Smooth muscle cell (in vitro differentiated cells): ENCODE measurements at regions not wholly inside any gene's neighbourhood (a gene's known extent, or its start where the extent isn't known, plus 50 kb on each side); places are given as distances from the start of the nearest gene placed in this dataset.
"Not testable (repeated sequence)": the region's sequence is repeated elsewhere in the genome, so short reads cannot be mapped to it uniquely, and the experiment has no call there.

ENCODE experiments used
- DNase-seq: peaks from one replicate; lab custom pipeline; 2025; ENCODE audit not compliant: unreplicated experiment; lab: John Stamatoyannopoulos, UW
- H2AFZ ChIP-seq: fragments of 200-600 bp; sonication (generic); 2 replicates; pipeline ENCODE4 v1.6.0; 2016; ENCODE audit warnings: antibody characterized with exemption, low read depth, mild to moderate bottlenecking
- H3F3A ChIP-seq: fragments of 200-600 bp; sonication (generic); 2 replicates; pipeline ENCODE4 v1.6.0; 2017; ENCODE audit warnings: antibody characterized with exemption, low read depth
- H3K27ac ChIP-seq: fragments of 200-600 bp; sonication (generic); 2 replicates; pipeline ENCODE4 v1.5.1; 2016; ENCODE audit warnings: low read depth, mild to moderate bottlenecking
- H3K27me3 ChIP-seq: fragments of 200-600 bp; sonication (generic); 2 replicates; pipeline ENCODE4 v1.6.1; 2016; ENCODE audit warnings: low read depth, mild to moderate bottlenecking
- H3K36me3 ChIP-seq: fragments of 200-600 bp; sonication (generic); 2 replicates; pipeline ENCODE4 v1.5.1; 2016; ENCODE audit warnings: low read depth
- H3K4me1 ChIP-seq: fragments of 200-600 bp; sonication (generic); 2 replicates; pipeline ENCODE4 v1.5.1; 2016; ENCODE audit warnings: low read depth
- H3K4me2 ChIP-seq: fragments of 200-600 bp; sonication (generic); 2 replicates; pipeline ENCODE4 v1.6.0; 2016; ENCODE audit warnings: mild to moderate bottlenecking
- H3K4me3 ChIP-seq: fragments of 200-600 bp; sonication (generic); 2 replicates; pipeline ENCODE4 v1.5.1; 2016; ENCODE audit warnings: mild to moderate bottlenecking
- H3K79me2 ChIP-seq: fragments of 200-600 bp; sonication (generic); 2 replicates; pipeline ENCODE4 v1.6.0; 2016; ENCODE audit warnings: low read depth, mild to moderate bottlenecking
- H3K9ac ChIP-seq: fragments of 200-600 bp; sonication (generic); 2 replicates; pipeline ENCODE4 v1.6.0; 2016; ENCODE audit warnings: low read depth
- H3K9me3 ChIP-seq: fragments of 200-600 bp; sonication (generic); replicated peaks from 2 replicates; pipeline ENCODE4 v1.5.1; 2016; ENCODE audit warnings: low read depth
- H4K20me1 ChIP-seq: fragments of 200-600 bp; sonication (generic); 2 replicates; pipeline ENCODE4 v1.6.0; 2016; ENCODE audit warnings: low read depth
- WGBS: methylation state at CpG from one replicate; pipeline ENCODE4 v1.1.7; 2016; ENCODE audit warnings: low lambda C conversion rate; 5-methylcytosine and 5-hydroxymethylcytosine counted together
- TF ChIP-seq, protein P1 (sequence below): fragments of 200-600 bp; sonication (generic); IDR thresholded peaks from 2 replicates; pipeline ENCODE4 v1.5.1; 2017; ENCODE audit warnings: borderline replicate concordance, mild to moderate bottlenecking, antibody characterized with exemption; ENCODE audit not compliant: insufficient read depth, poor library complexity, severe bottlenecking

DNA sequence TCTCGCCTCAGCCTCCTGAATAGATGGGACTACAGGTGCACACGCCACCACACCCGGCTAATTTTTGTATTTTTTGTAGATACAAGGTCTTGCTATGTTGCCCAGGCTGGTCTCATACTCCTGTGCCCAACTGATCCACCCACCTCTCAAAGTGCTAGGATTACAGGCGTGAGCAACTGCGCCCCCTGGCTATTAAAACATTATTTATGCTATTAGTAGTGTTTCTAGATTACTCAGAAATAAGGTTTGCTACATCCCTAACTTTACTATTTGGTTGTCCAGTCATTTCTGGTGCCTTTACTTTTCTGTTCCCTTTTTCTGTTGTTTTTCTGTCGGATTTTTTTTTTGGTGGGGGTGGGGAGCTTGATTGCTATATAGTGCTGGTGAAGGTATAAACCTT is 393.6 kb upstream of the TPM1 start:
- Histone ChIP-seq H2AFZ (no peak overlapping the region), H4K20me1 (no peaks in the 10 kb centered on the region), H3K4me3 (no peak overlapping the region), H3K9ac (no peak overlapping the region), H3F3A (no peaks in the 10 kb centered on the region), H3K9me3 (no peaks in the 10 kb centered on the region), H3K27ac (no peak overlapping the region), H3K36me3 (no peaks in the 10 kb centered on the region), H3K4me2 (no peak overlapping the region), H3K79me2 (no peaks in the 10 kb centered on the region), H3K27me3 (no peaks in the 10 kb centered on the region), H3K4me1 (peaks cover 4% of the 10 kb centered on the region)
- TF ChIP-seq, protein P1, sequence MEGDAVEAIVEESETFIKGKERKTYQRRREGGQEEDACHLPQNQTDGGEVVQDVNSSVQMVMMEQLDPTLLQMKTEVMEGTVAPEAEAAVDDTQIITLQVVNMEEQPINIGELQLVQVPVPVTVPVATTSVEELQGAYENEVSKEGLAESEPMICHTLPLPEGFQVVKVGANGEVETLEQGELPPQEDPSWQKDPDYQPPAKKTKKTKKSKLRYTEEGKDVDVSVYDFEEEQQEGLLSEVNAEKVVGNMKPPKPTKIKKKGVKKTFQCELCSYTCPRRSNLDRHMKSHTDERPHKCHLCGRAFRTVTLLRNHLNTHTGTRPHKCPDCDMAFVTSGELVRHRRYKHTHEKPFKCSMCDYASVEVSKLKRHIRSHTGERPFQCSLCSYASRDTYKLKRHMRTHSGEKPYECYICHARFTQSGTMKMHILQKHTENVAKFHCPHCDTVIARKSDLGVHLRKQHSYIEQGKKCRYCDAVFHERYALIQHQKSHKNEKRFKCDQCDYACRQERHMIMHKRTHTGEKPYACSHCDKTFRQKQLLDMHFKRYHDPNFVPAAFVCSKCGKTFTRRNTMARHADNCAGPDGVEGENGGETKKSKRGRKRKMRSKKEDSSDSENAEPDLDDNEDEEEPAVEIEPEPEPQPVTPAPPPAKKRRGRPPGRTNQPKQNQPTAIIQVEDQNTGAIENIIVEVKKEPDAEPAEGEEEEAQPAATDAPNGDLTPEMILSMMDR: peak; percentile 12
- no peak for DNase-seq
- 94% methylated on average over 6 of the region's 6 CpGs for WGBS

DNA sequence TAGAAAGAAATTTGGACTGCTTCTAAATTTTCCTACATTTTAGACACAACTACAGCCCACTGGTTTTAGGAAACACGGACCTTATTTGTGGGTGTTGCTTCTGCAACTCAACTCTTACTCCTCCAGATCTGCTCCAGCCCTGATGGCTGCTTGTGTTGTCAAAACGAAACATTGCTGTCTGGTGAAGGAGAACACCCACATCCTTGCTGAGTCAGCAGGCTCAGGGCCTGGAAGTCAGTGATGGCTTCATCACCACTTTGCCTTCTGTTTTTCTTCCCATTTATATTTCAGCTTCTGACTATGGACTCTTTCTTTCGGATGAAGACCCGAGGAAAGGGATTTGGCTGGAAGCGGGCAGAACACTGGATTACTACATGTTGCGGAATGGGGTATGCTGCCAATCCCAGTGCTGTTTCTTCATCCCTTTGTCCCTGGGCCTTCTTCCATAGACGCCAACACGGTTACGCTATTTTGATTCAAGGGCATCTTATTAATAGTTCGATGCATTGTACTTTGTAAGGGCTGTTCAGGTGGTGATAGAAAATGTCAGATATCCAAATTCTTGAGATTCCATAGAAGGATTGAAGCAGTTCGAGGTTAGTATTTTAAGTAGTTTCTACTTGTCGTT is 392.6 kb upstream of the TPM1 start:
- WGBS: 69% methylated on average over 12 of the region's 12 CpGs
- no peak for DNase-seq

DNA sequence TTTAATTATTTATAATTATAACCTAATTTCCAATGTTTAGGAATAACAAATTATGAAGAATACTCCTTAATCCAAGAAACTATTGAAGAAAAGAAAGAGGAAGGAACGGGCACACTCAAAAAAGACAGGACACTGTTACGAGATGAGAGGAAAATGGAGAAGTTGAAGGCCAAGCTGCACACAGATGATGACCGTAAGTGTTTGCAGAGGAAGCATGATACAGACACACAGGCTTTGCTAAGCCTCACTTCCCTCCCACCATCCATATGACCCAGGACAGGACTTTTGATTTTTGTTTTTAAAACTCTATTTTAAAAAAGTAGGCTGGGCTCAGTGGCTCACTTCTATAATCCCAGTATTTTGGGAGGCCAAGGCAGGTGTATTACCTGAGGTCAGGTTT is 389.4 kb upstream of the TPM1 start:
- Histone ChIP-seq H2AFZ (no peak overlapping the region), H3K4me1 (peaks cover 4% of the 10 kb centered on the region), H3K4me2 (no peak overlapping the region), H3K4me3 (no peak overlapping the region), H3K9me3 (no peaks in the 10 kb centered on the region), H3K27ac (no peak overlapping the region), H4K20me1 (no peaks in the 10 kb centered on the region), H3F3A (peaks cover 3% of the 10 kb centered on the region), H3K9ac (no peak overlapping the region), H3K27me3 (no peaks in the 10 kb centered on the region), H3K36me3 (no peaks in the 10 kb centered on the region), H3K79me2 (no peaks in the 10 kb centered on the region)
- TF ChIP-seq, protein P1: no peak
- DNase-seq: no peak
- 97% methylated on average over 3 of the region's 3 CpGs for WGBS

More for the DNA sequence above, 392.6 kb upstream of the TPM1 start:
- Histone ChIP-seq H3K79me2 (no peaks in the 10 kb centered on the region), H3K4me1 (peaks cover 4% of the 10 kb centered on the region), H2AFZ (peak overlapping the region; percentile 7), H4K20me1 (no peaks in the 10 kb centered on the region), H3K9me3 (no peaks in the 10 kb centered on the region), H3K36me3 (no peaks in the 10 kb centered on the region), H3K27me3 (no peaks in the 10 kb centered on the region), H3K27ac (peak overlapping the region; percentile 45), H3K4me2 (peak overlapping the region; percentile 57), H3F3A (no peaks in the 10 kb centered on the region), H3K9ac (no peak overlapping the region), H3K4me3 (no peak overlapping the region)
- TF ChIP-seq, protein P1: no peak

DNA sequence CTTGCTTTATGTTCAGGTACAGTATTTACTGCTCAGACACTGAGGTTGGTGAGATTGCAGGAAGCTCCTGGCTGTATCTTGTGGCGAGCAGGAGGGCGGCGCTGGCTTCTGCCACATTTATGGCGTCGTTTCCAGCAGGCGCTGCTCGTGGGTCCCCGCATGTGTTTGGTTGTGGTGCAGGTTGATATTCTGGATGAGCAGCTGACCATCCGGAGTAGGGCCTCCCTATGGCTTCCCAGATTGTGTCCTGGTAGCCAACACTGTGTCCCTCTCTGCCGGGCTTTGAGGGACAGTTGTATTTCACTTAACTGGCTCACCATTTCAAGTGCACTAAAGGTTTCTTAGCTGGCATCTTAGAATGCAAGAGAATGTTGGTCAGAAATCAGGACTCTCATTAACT is 386.5 kb upstream of the TPM1 start:
- no peak for DNase-seq
- Histone ChIP-seq H3K4me2 (no peak overlapping the region), H2AFZ (no peak overlapping the region), H3F3A (peaks cover 3% of the 10 kb centered on the region), H4K20me1 (no peaks in the 10 kb centered on the region), H3K9ac (no peak overlapping the region), H3K4me1 (no peaks in the 10 kb centered on the region), H3K79me2 (no peaks in the 10 kb centered on the region), H3K9me3 (no peaks in the 10 kb centered on the region), H3K27ac (no peak overlapping the region), H3K4me3 (no peak overlapping the region), H3K36me3 (no peaks in the 10 kb centered on the region), H3K27me3 (no peaks in the 10 kb centered on the region)
- TF ChIP-seq, protein P1: no peak
- 92% methylated on average over 10 of the region's 10 CpGs for WGBS

DNA sequence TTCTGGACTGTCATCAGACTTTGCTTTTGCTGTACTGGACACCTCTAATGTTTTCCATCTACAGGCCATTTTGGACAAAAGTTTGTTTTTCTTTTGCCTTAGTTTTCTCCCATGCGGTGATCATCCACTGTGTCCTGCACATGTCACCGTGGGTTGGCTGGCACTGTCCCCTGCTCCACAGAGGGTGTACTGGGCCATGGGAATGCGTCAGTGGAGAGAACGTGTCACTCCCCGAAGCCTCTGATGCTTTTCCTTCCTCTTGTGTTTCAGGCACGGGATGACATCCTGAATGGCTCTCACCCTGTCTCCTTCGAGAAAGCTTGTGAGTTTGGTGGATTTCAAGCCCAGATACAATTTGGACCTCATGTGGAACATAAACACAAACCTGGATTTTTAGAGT is 385.0 kb upstream of the TPM1 start:
- not testable (repeated sequence) for DNase-seq, H2AFZ ChIP-seq, H3K4me2 ChIP-seq, H3F3A ChIP-seq, H3K36me3 ChIP-seq, H3K27ac ChIP-seq, H3K4me3 ChIP-seq, H3K9ac ChIP-seq, H3K4me1 ChIP-seq, H3K9me3 ChIP-seq, H4K20me1 ChIP-seq, H3K79me2 ChIP-seq, H3K27me3 ChIP-seq
- WGBS: 90% methylated on average over 7 of the region's 7 CpGs
